ENCODE measurements at regions not wholly inside any gene's neighbourhood (a gene's known extent, or its start where the extent isn't known, plus 50 kb on each side); places are given as distances from the start of the nearest gene placed in this dataset.

- no peak for TF ChIP-seq POLR2A (IDR thresholded peaks at IDR 0.05)
- TF ChIP-seq CTCF (IDR thresholded peaks at IDR 0.05): no peak
Observed at GRCh38 chr17:73827627-73828291, 183.5 kb upstream of the SDK2 start.

All from esophagus squamous epithelium (tissue), 4 donors.